ENCODE measurements at regions not wholly inside any gene's neighbourhood (a gene's known extent, or its start where the extent isn't known, plus 50 kb on each side); places are given as distances from the start of the nearest gene placed in this dataset.
"Not testable (repeated sequence)": the region's sequence is repeated elsewhere in the genome, so short reads cannot be mapped to it uniquely, and the experiment has no call there.

DNA sequence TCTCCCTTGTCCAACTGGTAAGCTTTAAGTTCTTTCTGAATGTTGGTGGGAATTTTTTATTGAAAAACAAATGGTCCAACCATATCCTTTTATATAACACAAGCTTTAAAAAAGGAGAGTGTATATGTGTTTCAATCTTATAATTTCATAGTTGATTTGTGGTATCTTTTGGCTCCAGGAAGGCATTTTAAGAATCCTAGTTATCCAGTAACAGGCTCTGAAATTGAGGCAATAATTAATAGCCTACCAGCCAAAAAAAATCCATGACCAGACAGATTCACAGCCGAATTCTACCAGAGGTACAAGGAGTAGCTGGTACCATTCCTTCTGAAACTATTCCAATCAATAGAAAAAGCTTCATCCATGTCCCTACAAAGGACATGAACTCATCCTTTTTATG, 141.6 kb downstream of the FZD1 start:
- not testable (repeated sequence) for DNase-seq (ENCODE audit: low spot score)

DNA sequence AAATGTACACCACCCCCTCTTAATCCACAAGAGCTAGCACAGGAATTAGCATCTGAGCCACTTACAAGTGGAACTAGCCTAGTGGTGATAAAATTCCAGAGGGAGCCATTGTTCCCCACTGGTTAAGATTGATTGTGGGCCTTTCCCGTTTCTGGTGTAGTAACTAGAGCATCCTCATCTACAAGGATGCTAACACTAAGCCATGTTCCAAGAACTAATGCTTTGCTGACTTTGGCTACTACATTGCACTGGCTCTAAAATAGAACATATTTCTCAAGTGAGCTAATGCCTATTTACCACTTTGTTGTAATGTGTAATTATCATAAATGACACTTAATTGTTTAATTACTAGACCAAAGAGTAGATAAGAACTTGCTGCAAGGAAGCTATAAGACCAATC, 143.7 kb downstream of the FZD1 start:
- no peak for DNase-seq (ENCODE audit: low spot score)

DNA sequence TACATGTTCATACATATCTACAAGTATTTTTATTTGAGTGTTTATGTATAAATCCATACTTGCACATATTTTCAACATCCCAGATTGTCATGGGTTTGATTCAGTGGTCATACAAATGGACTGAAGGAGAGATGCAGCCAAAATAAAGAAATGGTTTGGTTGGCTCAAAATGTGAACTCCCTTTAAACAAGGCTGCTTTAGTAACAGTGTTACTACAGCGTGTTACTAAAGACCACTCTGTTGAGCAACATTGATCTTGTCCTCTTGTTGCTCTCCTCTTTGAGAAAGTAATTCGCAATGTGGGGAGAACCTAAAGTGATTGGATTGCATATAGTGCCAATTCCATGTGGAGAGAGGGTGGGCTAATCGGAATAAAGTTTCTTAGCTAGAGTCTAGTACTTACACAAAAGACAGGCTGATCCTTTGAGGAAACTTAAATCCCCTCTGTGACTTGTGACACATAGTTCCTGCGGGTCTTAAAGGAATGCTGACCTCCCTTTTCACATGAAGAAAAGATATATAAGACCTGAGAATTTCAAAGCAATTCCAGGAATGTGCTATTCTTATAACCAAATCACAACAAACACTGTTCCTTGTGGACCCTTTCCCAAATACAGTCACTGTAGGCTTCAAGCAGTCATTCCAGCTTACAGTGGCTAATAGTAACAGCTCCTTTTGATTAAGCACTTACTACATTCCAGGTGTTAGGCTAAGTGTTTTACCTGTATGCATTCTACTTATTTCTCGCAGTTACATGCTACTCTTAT, 144.3 kb downstream of the FZD1 start:
- no peak for DNase-seq (ENCODE audit: low spot score)

DNA sequence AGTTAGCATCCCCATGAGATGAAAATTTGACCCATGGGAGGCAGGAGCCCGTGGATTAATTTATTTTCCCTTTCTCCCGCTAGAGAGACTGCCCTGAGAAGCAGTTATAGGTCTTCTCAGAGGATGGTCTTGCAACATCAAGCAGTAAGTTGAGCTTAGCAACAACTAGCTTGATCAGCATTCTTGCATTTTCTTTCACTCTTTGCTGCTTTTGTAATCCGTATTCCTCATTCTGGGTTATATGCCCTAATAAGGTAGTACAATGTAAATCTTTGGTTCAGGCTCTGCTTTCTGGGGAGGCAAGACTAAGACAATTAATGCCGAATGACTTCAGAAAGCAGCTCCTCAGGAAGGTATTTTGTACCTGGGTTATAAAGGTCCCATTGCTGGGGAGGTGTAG, 146.8 kb downstream of the FZD1 start:
- DNase-seq (ENCODE audit: low spot score), result no peak

DNA sequence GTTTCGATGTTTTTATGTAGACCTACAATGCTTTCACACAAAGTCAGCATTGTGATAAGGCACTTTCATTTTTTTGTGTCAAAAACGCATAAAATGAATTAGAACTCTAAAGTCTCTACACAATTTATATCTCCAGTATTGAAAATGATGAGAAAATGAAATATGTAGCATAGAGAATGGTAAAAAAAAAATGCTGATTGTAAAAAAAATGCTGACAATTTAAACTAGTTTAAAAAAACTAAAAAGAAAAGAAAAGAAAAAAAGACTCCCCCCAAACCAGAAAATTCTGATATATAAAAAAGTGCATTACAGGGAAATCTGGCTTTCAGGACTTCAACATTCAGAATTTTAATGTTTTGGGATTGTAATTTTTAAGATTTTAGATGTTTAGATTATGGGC, 148.1 kb downstream of the FZD1 start:
- DNase-seq (ENCODE audit: low spot score), result no peak

DNA sequence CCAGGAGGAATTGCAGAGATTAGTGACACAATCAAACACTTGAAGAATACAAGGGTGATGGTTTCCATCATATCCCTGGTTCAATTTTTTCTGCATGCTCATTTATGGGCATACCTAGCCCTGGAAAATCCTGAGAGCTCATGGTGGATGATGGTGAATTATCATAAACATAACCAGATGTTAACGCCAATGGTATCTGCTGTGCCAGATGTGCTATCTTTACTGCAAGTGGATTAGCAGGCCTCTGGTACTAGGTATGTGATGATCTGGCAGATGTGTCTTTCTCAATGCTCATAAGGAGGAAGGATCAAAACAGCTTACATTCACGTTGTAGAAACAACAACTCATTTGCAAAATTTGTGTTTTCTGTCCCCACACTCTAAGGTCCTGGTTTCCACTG, 150.5 kb downstream of the FZD1 start:
- DNase-seq (ENCODE audit: low spot score), result no peak

DNA sequence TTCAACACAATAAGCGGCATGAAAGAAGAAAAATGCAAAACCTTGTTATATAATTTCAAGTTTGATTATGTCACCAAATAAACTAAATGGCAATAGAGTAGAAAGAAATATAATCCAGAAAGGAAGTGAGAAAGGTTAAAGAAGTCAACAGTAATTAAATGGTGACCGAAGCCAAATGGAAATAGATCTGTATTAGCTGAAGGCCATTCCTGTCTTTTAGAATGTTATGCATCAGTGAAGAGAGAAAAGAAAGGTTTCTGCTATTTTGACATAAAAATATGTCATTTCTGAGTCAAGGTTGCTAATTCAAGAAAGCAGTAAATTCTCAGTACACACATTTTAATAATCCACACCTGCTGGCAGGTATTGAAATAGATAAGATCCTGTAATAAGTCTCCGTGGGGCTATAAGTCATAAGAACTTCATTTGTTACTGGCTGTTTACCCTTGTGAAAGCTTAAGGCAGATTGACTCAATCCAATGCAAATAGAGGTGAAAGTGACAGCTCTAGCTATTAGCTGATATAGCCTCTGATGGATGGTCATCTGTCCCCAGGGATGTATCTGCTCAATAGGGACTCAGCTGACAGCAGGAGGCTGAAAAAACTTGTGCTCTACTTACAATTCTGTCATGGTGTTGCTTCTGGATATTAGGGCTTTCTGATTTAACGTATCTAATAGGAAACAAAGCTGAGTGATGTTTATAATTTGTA, 152.1 kb downstream of the FZD1 start:
- DNase-seq (ENCODE audit: low spot score), result no peak

DNA sequence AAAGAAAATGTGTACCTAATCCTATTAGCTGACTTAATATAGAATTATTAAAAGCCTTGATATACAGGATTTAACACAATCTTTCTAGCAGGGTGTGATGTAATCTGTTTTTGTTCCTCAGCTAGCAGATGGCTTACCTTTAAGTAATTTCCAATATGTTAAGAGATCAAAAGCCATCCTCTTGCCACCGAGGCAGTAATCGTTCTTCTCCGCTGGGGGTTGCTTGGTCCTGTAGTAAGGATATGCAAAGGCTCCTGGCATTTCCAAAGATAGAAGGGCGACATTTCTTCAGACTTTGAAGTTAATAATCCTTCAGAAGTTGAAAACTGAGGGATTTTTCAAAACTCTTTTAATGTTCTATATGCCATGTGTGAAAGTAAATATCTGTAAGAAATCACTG, 156.4 kb downstream of the FZD1 start:
- no peak for DNase-seq (ENCODE audit: low spot score)

DNA sequence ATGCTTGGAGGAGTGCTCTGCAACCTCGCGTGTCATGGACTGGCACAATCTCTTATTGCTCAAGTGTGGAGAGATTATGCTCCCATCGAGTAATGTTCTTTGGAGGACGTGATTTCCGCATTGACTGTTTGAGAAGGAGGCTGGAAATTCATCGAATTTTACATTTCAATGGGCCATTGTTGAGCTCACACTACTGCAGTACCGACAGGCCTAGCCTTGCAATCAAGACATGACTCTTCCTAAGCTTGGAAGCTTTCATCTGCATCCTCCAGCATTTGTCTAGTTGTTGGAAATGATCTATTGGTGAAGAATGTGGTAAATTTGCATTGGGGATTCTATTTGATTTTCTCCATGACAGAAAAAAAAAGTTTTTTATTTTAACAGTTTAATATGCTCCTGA, 156.8 kb downstream of the FZD1 start:
- no peak for DNase-seq (ENCODE audit: low spot score)

DNA sequence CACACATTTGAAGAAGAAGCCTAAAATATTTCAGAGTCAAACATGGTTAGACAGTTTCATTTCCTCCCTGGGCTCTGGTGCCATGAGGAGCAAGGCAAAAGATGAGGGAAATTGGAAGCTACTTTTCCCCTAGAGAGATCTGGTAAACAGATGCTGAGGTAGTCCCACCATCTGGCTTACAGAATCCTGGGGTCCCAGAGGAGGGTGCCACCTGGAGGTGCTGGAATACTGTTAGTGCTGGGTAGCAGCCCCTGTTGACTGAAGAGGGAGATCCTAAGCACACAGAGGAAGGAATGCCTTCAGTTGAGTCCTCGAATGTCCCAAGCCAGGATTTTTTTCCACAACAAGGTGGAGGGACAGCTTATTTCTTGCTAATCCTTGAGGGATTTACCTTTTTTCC, 160.1 kb downstream of the FZD1 start:
- DNase-seq (ENCODE audit: low spot score), result no peak

DNA sequence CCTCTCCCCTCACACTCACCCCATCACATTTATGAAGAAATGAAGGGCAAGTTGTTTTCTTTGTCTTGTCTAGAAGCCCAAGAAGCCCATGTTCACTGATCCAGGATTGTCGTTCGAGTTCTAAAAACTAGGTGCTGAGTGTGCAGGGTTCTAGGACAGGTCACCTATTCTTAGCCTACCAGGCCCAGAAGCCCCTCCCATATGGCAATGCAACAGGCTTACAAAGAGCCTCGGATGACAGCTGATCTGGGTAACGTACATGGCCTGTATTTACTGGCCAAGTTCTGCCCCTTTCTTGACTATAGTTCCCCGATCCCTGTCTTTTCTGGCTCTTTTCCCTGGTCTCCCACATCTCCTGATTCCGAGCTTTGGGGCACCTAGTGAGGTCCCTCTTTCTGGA, 160.9 kb downstream of the FZD1 start:
- no peak for DNase-seq (ENCODE audit: low spot score)

DNA sequence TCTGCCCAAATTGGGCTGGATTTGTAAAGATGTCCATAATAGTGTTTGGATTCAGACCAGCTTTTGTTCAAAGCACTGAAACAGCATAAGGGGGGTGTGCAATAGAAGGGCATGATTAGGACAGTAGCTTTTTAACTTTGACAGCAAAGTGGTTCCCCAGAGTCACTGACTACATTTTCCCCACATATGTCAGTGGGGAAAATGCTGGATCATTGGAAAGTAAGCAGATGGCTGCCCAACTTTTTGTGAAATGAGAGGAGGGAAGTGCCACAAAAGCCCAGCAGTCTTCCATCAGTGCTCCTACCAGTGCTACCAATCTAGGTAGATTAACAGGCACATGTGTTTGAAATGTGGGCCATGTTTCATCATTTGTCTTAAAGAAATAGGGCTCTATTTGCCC, 162.8 kb downstream of the FZD1 start:
- DNase-seq (ENCODE audit: low spot score), result no peak

DNA sequence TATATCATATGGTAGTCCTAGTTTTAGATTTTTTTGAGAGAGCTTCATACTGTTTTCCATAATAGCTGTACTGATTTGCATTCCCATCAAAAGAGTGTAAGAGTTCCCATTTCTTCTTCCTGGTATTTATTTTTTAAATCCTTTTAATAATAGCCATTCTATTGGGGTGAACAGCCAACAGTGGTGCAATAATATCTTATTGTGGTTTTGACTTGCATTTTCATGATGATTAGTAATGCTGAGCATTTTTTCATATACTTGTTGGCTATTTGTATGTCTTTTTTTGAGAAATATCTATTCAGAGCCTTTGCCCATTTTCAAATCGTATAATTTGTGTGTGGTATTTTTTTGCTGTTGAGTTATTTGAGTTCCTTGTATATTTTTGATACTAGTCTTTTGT, 167.4 kb downstream of the FZD1 start:
- DNase-seq (ENCODE audit: low spot score), result no peak

DNA sequence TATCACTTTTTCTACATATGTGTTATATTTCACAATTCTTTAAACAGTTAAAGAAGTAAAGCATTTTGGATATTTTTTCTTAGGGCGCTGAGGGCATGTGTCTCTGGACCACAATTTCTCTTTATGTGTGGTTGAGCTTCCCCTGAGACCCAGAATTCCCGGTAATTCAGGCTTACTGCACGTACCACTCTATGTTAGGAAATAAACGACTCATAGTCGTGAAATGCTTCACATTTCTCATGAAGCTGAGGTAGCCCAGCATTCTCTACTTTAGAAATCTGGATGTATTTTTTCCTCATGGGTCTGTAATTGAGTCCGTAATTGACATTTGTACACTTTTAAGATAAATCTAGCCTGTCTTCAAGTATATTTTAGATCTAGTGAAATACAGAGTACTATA, 170.6 kb downstream of the FZD1 start:
- no peak for DNase-seq (ENCODE audit: low spot score)

DNA sequence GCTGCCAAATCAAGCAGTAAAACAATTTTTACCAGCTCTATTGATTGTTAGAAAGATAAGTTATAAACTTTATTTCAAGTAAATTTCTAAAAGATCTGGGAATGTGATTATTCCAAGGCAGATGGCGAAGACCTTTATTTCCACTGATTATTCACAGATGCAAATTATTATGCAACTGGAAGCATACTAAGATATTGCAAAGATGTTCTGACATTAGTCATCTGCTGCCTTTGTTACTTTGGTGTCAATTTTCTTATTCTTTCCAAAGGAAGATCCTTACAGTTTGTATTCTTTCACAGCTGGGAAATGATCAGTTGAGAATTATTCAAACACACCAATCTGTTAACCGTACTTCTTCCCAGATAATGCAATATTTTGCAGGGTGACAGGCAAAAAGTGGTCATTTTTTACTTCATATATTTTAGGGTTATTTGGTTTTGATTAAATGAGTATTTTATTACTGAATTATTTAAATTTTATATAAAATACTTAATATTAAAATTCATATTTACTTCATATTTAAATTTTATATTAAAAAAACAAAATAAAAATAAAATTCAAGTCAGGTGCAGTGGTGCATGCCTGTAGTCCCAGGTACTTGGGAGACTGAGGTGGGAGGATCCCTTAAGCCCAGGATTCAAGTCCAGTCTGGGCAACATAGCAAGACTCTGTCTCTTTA, 171.3 kb downstream of the FZD1 start:
- DNase-seq (ENCODE audit: low spot score), result no peak

DNA sequence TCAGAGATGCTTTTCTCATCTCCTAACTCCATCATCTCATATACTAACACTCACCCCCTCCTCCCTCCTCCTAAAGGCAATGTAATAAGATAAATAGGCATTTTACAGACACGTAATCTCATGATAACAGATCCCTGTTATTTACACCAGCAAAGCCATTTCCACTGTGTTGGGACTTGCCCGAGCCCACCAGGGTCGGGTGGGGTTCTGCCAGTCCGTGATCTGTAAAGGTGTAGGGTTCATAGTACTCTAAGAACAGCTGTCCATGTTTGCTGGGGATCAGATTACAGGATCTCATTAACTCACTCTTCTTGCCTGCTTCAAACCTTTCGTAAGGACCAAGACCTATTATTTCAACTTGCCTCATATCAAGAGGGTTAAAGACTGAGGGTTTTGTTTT, 172.4 kb downstream of the FZD1 start:
- no peak for DNase-seq (ENCODE audit: low spot score)

DNA sequence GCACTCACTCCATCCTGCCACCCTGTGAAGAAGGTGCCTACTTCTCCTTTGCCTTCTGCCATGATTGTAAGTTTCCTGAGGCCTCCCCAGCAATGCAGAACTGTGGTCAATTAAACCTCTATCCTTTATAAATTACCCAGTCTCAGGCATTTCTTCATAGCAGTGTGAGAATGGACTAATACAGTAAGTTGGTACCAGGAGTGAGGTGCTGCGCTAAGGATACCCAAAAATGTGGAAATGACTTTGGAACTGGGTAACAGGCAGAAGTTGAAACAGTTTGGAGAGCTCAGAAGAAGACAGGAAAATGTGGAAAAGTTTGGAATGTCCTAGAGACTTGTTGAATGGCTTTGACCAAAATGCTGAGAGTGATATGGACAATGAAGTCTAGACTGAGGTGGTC, 176.0 kb downstream of the FZD1 start:
- DNase-seq (ENCODE audit: low spot score), result not testable (repeated sequence)

DNA sequence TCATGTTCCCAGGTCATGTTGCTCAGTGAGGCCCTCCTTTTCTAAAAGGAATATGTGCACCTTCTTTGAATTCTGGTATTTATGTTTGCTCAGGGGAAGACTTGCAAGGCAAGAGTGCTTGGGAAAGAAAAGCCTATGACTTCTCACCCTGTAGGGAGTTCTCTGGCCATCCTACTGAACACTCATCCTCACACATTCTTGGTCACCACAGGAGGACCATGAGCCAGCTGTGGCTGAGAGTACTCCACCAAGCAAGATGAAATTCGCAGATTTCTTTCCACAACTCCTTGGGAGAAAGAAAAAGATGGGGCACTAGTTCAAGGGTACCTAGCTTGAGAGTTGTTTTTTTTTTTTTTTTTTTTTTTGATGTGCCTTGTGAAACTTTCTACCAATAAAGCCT, 179.6 kb downstream of the FZD1 start:
- no peak for DNase-seq (ENCODE audit: low spot score)

DNA sequence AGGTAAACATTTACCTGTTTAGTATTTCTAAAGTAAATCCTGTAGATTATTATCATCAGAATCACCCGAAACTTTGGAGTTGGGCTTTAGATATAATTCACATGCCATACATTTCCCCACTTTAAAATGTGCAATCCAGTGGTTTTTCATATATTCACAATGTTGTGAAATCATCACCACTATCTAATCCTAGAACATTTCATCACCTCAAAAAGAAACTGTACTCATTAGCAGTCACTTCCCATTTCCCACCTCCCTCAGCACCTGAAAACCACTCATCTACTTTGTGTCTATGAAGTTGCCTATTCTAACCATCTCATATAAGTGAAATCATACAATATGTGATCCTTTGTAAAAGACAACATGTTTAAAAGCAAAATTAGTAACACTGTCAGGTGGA, 182.6 kb downstream of the FZD1 start:
- DNase-seq (ENCODE audit: low spot score), result no peak

DNA sequence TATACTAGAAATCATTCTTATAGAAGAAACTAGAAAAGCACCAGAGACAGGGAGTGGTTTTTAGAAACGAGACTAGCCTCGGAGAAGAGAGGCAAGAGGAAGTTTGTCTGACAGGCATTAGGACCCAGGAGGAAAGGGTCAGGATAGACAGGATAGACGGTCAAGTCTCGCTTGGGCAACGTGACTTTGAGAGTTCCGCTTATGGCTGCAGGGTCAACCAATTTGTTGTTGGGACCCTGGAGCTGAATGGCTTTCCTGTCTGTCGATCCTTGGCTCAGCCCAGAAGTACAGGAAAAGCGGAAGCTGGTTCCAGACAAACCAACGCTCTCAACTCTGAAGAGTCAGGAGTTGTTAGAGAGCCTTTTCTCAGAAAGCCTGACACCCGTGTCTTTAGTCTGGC, 191.2 kb downstream of the FZD1 start:
- DNase-seq (ENCODE audit: low spot score), result no peak

DNA sequence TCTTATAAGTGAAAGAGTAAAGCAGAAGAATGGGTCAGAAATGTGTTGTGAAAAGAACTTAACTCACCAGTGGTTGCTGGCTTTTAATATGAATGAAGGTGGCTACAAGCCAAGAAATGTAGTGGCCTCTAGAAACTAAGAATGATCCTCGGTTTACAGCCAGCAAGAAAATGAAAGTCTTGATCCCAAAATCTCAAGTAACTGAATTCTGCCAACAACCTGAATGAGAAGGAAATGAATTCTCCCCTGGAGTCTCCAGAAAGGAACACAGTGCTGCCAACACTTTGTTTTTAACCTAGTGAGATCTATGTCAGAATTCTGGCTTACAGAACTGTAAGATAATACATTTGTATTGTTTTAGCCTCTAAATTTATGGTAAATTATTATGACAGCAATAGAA, 193.0 kb downstream of the FZD1 start:
- DNase-seq (ENCODE audit: low spot score), result no peak

DNA sequence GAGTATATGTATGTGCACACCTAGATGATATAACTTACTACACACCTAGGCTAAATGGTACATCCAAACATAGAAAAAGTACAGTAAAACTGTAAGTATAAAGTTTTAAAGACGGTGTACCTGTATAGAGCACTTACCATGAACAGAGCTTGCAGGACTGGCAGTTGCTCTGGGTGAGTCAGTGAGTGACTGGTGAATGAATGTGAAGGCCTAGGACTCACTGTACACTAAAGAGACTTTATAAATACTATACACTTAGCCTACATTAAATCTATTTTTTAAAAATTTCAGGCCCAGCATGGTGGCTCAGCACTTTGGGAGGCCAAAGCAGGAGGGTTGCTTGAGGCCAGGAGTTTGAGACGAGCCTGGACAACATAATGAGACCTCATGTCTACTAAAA, 195.3 kb downstream of the FZD1 start:
- DNase-seq (ENCODE audit: low spot score), result no peak

DNA sequence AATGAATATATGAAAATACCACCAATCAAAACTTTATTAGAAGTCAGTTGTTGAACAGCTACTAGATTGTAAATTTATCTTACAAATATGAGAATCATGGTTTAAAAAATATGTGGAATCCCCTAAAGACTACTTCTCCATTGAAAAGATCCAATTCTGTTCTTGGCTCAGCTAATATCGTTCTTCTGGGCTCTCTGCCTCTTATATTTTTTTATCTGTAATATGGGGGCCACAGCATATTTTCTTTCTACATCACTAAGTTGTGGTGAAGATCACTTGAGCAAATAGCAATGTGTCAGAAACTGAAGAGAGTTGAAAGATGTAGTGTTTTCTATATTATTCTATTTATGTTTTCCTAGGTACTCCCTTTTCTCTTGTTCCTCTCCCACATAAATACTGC, 198.1 kb downstream of the FZD1 start:
- DNase-seq (ENCODE audit: low spot score), result no peak

Measured in kidney capillary endothelial cell (primary cell).